ENCODE measurements at regions not wholly inside any gene's neighbourhood (a gene's known extent, or its start where the extent isn't known, plus 50 kb on each side); places are given as distances from the start of the nearest gene placed in this dataset.

DNA sequence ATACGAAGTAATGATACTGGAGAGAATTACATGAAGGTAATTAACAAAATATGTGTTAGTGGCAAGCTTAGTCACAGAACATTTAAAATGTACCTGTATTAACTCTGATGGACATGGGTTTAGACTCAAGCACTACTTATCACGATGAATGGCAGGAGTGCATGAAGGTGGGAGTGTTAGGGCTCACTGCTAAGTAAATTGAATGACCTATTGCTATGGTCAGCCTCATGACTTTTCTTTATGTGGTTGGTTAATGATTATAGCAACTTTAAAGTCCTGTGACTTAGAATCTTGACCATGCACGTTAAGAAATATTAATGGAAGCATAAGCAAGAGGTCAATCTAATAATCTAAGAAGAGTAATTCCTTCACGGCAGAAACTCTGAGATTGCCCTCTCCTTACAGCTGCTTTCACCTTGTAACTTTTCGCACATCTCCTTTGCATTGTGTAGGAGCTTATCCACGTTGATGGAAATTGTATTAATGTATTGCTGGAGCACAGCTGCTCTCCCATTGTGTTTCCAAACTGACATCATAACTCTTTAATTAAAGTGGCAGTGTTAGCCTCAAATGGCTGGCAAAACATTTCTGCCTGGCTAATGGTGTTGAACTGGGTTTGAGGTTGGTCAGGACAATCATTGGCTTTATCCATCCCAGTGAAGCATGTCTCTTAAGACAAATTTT, 114.5 kb downstream of the RXFP2 start:
- DNase-seq: no peak
- Mint-ChIP-seq H3K4me1 (no peaks in the 10 kb centered on the region), H3K36me3 (no peaks in the 10 kb centered on the region), H3K27ac (no peak overlapping the region), H3K4me3 (no peak overlapping the region), H3K9me3 (no peaks in the 10 kb centered on the region), H3K27me3 (no peaks in the 10 kb centered on the region)

DNA sequence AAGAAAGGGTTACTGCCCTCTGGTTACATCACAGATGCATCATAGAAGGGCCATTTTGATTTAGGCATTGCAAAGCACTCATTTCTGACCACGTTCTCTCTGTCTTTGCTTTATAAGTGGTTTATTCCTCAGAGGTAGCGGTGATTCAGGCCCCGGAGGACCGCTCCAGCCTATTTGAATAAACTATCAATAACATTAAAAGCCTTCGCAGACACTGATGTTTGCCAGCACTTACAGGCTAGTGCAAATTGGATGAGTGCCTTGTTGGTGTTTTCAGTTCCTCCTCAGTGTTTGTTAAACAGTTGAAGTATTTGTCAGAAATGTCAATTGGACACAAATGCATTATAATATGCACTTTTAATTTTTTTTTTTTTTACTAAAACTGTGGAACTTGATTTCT, 120.2 kb downstream of the RXFP2 start:
- Mint-ChIP-seq H3K36me3 (no peaks in the 10 kb centered on the region), H3K27me3 (peaks cover 18% of the 10 kb centered on the region), H3K4me1 (no peaks in the 10 kb centered on the region), H3K4me3 (no peak overlapping the region), H3K27ac (no peak overlapping the region), H3K9me3 (no peaks in the 10 kb centered on the region)
- no peak for DNase-seq

DNA sequence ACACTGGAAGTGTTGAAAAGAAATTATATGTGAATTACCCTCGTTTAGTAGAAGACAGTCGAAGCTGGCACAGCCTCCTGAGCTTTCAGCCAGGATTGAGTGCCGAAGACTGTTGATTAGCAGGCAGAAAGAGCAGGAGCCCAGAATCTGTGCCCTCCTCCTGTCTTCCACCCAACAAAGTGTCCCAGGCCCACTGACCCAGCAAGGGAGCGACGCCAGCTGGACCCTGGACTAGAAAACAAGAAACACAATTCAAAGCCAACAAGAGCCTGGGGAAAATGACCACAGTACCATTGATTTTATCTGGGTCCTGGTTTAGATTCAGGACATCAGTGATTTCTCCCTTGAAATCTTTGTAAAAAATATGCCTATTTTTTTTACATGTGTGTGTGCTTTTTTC, 120.7 kb downstream of the RXFP2 start:
- H3K4me3 Mint-ChIP-seq: no peak overlapping the region
- H3K27ac Mint-ChIP-seq: no peak overlapping the region
- DNase-seq: no peak
- peaks cover 18% of the 10 kb centered on the region for H3K27me3 Mint-ChIP-seq
- no peaks in the 10 kb centered on the region for H3K9me3 Mint-ChIP-seq
- no peaks in the 10 kb centered on the region for H3K36me3 Mint-ChIP-seq
- no peaks in the 10 kb centered on the region for H3K4me1 Mint-ChIP-seq

DNA sequence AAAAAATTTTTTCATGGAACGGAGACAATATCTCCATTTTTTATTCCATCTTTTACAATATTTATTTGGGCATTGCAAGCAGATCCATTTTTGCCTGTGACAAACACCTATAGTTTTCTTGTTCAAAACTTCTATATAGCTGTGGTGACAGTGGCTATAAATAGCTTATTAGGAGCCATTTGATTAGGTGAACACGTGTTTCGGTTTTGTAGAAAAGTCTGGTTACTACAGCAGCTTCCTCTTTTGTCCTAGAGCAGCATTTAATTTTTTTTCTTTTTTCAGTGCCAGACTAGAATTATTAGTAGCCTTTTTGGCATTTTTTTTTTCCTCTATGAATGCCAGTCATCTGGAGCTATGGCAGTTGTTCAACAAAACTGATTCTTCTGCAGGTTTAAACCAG, 123.5 kb downstream of the RXFP2 start:
- Mint-ChIP-seq H3K27ac (no peak overlapping the region), H3K9me3 (no peaks in the 10 kb centered on the region), H3K36me3 (no peaks in the 10 kb centered on the region), H3K27me3 (peaks cover 18% of the 10 kb centered on the region), H3K4me1 (no peaks in the 10 kb centered on the region), H3K4me3 (no peak overlapping the region)
- DNase-seq: no peak

DNA sequence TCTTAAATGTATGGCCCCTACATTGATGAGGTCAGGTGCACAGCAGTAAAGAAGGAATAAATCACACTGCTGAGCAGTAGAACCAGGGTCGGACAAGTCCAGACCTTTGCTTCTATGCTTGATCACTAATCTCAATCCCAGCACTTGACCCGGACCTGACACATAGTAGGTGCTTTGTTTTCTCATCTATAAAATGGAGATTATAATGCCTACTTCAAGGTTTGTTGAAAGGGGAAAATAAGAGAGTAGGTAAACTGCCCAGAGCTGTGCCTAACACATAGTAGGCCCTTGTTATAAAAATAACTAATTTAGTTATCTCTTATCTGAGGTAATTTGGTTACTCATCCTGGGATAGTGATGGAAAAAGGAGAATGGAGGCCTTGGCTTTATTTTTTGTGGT, 125.0 kb downstream of the RXFP2 start:
- H3K4me3 Mint-ChIP-seq: no peak overlapping the region
- no peaks in the 10 kb centered on the region for H3K9me3 Mint-ChIP-seq
- no peaks in the 10 kb centered on the region for H3K4me1 Mint-ChIP-seq
- no peaks in the 10 kb centered on the region for H3K36me3 Mint-ChIP-seq
- H3K27ac Mint-ChIP-seq: no peak overlapping the region
- DNase-seq: no peak
- H3K27me3 Mint-ChIP-seq: peaks cover 18% of the 10 kb centered on the region

DNA sequence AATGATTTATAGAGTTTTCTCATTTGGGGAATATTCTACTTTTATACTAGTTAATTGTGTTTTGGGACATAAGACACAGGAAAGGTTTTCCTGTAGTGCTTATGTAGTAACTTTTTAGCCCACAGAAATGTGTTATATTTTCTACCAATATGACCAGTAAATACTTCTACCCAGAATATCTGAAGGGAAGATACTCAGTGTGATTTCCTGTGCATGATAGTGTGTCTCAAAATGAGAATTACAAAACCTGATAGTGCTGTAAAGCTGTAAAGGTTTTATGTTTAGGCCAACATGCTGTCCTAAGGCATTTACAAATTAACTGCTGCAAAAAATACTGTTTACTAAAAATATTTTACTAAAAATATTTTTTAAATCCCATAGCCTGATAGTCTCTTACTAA, 126.8 kb downstream of the RXFP2 start:
- H3K9me3 Mint-ChIP-seq: no peaks in the 10 kb centered on the region
- peaks cover 11% of the 10 kb centered on the region for H3K27me3 Mint-ChIP-seq
- no peaks in the 10 kb centered on the region for H3K36me3 Mint-ChIP-seq
- H3K27ac Mint-ChIP-seq: no peak overlapping the region
- no peak for DNase-seq
- H3K4me1 Mint-ChIP-seq: no peaks in the 10 kb centered on the region
- H3K4me3 Mint-ChIP-seq: no peak overlapping the region

DNA sequence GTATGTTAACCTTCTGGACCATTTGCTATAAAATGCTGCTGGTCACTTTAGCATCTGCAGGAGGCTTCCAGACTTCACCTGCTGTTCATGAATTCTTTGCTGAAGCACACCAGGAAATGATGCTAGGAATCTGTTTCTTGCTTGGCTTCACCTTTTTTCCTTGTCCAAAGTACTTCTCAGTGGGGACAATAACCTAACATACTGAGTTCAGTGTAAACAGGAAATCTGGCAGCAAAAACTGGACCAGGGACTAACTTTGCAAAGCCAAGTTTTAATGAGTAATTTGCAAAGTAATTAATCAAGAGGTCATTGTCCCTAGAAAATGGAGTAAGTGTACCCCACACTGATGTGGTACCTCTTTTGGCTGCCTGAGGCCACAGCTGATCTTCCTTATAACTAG, 128.4 kb downstream of the RXFP2 start:
- no peaks in the 10 kb centered on the region for H3K9me3 Mint-ChIP-seq
- H3K4me1 Mint-ChIP-seq: no peaks in the 10 kb centered on the region
- no peaks in the 10 kb centered on the region for H3K36me3 Mint-ChIP-seq
- H3K27ac Mint-ChIP-seq: no peak overlapping the region
- no peak overlapping the region for H3K4me3 Mint-ChIP-seq
- no peak for DNase-seq
- peaks cover 8% of the 10 kb centered on the region for H3K27me3 Mint-ChIP-seq

DNA sequence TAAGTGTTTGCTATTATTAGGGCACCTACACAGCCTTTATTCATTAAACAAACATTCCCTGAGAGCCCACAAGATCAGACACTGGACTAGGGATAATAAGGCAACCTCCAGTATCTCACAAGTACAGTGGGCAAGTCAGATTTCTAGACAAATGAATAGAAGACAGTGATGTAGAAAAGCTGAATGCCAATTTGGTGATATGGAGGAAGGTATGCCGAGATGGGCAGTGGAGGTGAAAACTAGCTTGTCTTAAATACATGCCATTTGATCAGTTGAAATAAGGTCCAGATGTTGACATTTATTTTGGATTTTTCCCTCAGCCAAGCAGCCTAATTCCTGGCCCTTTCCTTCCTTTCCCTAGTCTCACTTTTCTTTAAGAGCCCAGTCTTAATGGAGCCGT, 130.3 kb downstream of the RXFP2 start:
- Mint-ChIP-seq H3K4me1 (no peaks in the 10 kb centered on the region), H3K4me3 (no peak overlapping the region), H3K36me3 (no peaks in the 10 kb centered on the region), H3K27me3 (peaks cover 4% of the 10 kb centered on the region), H3K27ac (no peak overlapping the region), H3K9me3 (no peaks in the 10 kb centered on the region)
- no peak for DNase-seq

DNA sequence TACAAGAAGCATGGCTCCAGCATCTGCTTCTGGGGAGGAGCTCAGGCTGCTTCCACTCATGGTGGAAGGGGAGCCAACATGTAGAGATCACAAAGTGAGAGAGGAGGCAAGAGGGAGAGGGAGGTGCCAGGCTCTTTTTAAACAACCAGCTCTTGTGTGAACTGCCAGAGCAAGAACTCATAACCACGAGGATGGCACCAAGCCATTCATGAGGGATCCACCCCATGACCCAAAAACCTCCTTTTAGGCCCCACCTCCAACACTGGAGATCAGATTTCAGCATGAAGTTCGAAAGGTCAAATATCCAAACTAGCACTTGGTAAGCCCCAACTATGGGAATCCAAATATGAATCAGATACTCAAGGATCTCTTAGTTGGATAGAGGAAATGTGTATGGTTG, 131.2 kb downstream of the RXFP2 start:
- DNase-seq: no peak
- H3K27ac Mint-ChIP-seq: no peak overlapping the region
- H3K4me3 Mint-ChIP-seq: no peak overlapping the region
- H3K9me3 Mint-ChIP-seq: no peaks in the 10 kb centered on the region
- H3K4me1 Mint-ChIP-seq: no peaks in the 10 kb centered on the region
- H3K27me3 Mint-ChIP-seq: peaks cover 4% of the 10 kb centered on the region
- H3K36me3 Mint-ChIP-seq: no peaks in the 10 kb centered on the region

DNA sequence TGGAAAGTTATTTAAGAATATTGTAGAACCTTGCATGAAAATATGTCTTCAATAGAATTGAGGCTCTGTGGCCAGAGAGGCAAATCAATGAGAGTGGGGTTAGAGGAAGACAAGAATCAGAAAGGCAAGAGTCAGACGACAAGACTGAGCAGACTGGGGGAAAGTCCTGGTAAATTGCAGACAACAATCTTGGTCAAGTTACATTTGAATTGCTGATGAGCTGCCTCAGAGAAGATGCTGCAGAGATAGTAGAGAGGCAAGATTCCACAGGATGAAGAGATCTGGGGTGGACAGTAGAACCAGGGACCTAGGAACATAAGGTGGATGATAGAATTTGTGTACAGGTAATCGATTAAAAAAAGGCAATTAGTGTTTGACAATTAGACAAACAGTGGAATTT, 133.8 kb downstream of the RXFP2 start:
- no peak overlapping the region for H3K27ac Mint-ChIP-seq
- no peaks in the 10 kb centered on the region for H3K4me1 Mint-ChIP-seq
- no peaks in the 10 kb centered on the region for H3K36me3 Mint-ChIP-seq

DNA sequence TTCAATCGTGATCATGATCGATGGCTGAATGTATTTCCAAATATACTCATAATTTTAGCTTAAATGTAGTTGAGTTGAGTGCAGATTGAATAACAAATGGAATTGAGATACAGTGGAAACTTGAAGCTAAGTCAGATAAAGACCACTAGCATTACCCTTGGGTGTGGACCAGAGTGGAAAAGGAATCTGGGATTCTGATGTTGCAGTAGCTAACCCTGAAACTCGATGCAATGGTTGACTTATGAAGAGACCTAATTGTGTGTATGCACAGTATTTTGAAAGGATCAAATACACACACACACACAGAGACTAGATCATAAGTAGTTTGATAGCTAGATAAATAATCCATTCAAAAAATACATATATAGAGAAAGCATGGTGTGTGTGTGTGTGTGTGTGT, 135.8 kb downstream of the RXFP2 start:
- Mint-ChIP-seq H3K27ac (no peak overlapping the region), H3K4me1 (no peaks in the 10 kb centered on the region), H3K4me3 (no peak overlapping the region), H3K9me3 (no peaks in the 10 kb centered on the region), H3K36me3 (no peaks in the 10 kb centered on the region), H3K27me3 (peaks cover 4% of the 10 kb centered on the region)
- no peak for DNase-seq

More for the DNA sequence above, 133.8 kb downstream of the RXFP2 start:
- no peak overlapping the region for H3K4me3 Mint-ChIP-seq
- DNase-seq: no peak
- H3K9me3 Mint-ChIP-seq: no peaks in the 10 kb centered on the region
- peaks cover 4% of the 10 kb centered on the region for H3K27me3 Mint-ChIP-seq

DNA sequence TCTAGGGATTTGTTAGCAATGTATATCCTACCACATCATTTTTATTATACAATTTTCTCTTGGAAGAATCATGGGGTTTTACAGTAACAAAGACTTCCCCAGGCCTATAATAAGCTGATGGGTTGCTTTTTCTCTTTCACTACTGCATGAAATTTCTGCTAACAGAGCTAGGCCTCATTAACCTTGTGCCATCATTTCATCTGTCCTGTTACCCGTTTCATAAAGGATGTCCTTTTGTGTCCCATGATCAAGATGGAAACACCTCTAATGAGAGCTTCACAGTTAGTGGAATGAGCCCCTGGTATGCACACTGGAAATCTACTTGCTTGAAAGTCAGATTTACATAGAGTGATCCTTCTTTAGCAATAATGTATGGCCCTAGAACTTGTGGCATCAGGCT, 138.7 kb downstream of the RXFP2 start:
- no peak for DNase-seq
- Mint-ChIP-seq H3K36me3 (no peaks in the 10 kb centered on the region), H3K27ac (no peak overlapping the region), H3K27me3 (no peaks in the 10 kb centered on the region), H3K9me3 (no peaks in the 10 kb centered on the region), H3K4me1 (no peaks in the 10 kb centered on the region), H3K4me3 (no peak overlapping the region)

DNA sequence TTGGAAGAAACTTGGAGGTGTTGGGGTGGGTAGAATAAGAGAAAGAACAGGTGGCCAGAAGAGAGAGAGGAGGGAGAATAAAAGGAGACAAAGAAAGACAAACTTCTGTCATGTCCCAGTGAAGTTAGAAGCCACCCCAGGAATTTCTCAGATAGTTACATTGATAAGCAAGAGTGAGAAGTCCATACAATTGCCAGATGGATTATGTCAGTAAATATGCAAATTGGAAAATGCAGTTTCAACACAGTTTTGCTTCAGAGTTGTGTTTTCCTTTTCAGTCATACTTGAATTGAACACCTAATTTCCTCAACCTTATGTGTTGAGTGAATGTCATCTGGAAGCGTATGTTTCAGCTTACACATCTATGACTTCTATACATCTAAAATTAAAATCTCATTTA, 139.2 kb downstream of the RXFP2 start:
- Mint-ChIP-seq H3K9me3 (no peaks in the 10 kb centered on the region), H3K27ac (no peak overlapping the region), H3K27me3 (no peaks in the 10 kb centered on the region), H3K4me3 (no peak overlapping the region), H3K4me1 (no peaks in the 10 kb centered on the region), H3K36me3 (no peaks in the 10 kb centered on the region)
- no peak for DNase-seq

DNA sequence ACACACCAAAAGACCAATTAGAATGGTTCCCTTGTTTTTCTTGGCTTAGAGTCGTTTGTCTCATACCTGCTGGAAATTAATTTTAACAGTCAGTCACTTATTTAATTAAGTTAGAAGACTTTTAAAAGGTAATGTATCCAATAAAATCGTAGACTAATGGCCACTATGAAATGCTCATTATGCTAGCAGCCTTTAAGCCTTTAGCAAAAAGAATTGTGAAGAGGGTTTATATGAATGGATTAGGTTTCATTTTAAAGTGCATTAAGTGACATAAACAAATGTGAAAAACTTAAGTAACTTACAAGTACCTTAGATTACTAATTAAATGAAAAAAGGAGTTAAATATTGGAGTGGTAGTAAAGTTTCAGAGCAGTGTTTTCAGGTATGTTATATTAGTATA, 139.6 kb downstream of the RXFP2 start:
- no peak for DNase-seq
- H3K4me3 Mint-ChIP-seq: no peak overlapping the region
- no peaks in the 10 kb centered on the region for H3K27me3 Mint-ChIP-seq
- H3K27ac Mint-ChIP-seq: no peak overlapping the region
- H3K36me3 Mint-ChIP-seq: no peaks in the 10 kb centered on the region
- H3K9me3 Mint-ChIP-seq: no peaks in the 10 kb centered on the region
- H3K4me1 Mint-ChIP-seq: no peaks in the 10 kb centered on the region

DNA sequence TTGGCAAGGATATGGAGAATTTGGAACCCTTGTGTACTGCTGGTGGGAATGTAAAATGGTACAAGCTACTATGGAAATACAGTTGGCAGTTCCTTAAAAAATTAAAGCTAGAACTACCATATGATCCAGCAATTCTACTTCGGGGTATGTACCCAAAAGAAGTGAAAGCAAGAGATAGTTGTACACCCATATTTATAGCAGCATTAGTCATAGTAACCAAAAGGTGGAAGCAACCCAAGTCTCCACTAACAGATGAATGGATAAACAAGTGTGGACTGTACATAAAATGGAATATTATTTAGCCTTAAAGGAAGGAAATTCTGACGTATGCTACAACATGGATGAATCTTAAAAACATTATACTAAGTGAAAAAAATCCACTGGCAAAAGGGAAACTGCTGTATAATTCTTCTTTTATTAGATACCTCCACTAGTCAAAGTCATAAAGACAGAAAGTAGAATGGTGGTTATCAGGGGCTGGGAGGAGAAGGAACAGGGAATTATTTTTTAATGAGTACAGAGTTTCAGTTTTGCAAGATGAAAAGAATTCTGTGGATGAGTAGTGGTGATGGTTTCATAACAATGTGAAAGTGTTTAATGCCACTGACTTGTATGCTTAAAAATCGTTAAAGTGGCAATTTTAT, 141.6 kb downstream of the RXFP2 start:
- H3K27me3 Mint-ChIP-seq: no peaks in the 10 kb centered on the region
- no peaks in the 10 kb centered on the region for H3K9me3 Mint-ChIP-seq
- H3K36me3 Mint-ChIP-seq: no peaks in the 10 kb centered on the region
- H3K27ac Mint-ChIP-seq: no peak overlapping the region
- no peaks in the 10 kb centered on the region for H3K4me1 Mint-ChIP-seq
- H3K4me3 Mint-ChIP-seq: no peak overlapping the region
- no peak for DNase-seq

DNA sequence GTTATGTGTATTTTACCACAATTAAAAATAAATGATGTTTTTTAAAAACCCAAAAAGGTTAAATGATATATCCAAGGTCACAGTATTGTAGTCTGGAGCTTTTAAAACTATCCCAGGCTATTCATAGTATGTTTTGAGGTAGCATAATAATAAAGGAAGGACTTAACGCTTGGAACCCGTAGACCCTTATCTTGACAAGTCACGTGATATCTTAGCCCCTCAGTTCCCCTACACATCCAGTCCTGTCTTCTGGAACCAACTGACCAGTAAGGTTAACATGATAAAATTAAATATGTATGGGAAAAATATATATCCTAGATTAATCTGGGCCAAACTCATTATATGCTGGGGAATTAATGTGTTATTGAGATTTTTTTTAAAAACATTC, 142.2 kb downstream of the RXFP2 start:
- no peaks in the 10 kb centered on the region for H3K27me3 Mint-ChIP-seq
- H3K4me1 Mint-ChIP-seq: no peaks in the 10 kb centered on the region
- no peak overlapping the region for H3K4me3 Mint-ChIP-seq
- no peak for DNase-seq
- H3K36me3 Mint-ChIP-seq: no peaks in the 10 kb centered on the region
- H3K27ac Mint-ChIP-seq: no peak overlapping the region
- no peaks in the 10 kb centered on the region for H3K9me3 Mint-ChIP-seq
